HEK293 (cell line): ENCODE measurements at regions not wholly inside any gene's neighbourhood (a gene's known extent, or its start where the extent isn't known, plus 50 kb on each side); places are given as distances from the start of the nearest gene placed in this dataset.

Experiments used
- CTCF ChIA-PET: fragments of 350-600 bp; formaldehyde crosslinking; extraction: SDS; loops from one replicate; lab custom pipeline; 2021; ENCODE audit warnings: antibody characterized with exemption; lab: Yijun Ruan, JAX
- POLR2A ChIA-PET: fragments of 300-600 bp; formaldehyde crosslinking; extraction: SDS; loops from one replicate; lab custom pipeline; 2020; ENCODE audit warnings: antibody characterized with exemption, inconsistent platforms; lab: Yijun Ruan, JAX
- H3K27ac ChIP-seq: fragments of 200-500 bp; sonication (Bioruptor generic); 2 replicates; pipeline ENCODE4 v1.5.1; 2014; ENCODE audit warnings: low read depth, low read length, control low read depth, inconsistent platforms; ENCODE audit errors: extremely low read depth
- H3K36me3 ChIP-seq, 2 experiments: fragments of 200-500 bp in 1 of 2; sonication (Bioruptor generic) in 1 of 2; 1 replicate in 1 of 2; 2 replicates in 1 of 2; pipeline ENCODE4 v1.5.1; 2014 to 2017; ENCODE audit warnings: inconsistent platforms in 2 of 2, low read length in 2 of 2; ENCODE audit not compliant: control insufficient read depth in 2 of 2, insufficient read depth in 1 of 2
- H3K4me1 ChIP-seq: fragments of 200-500 bp; sonication (Bioruptor generic); 2 replicates; pipeline ENCODE4 v1.5.1; 2014; ENCODE audit warnings: mild to moderate bottlenecking, low read length, inconsistent platforms; ENCODE audit not compliant: control insufficient read depth, insufficient read depth
- H3K4me3 ChIP-seq: 2 replicates; pipeline ENCODE4 v1.5.1; 2011; ENCODE audit warnings: low read depth, mild to moderate bottlenecking, control low read depth, low read length, moderate library complexity
- H3K9me3 ChIP-seq: fragments of 200-500 bp; sonication (Bioruptor generic); 2 replicates; pipeline ENCODE4 v1.5.1; 2014; ENCODE audit warnings: low read depth, low read length, inconsistent platforms; ENCODE audit not compliant: control insufficient read depth, insufficient read depth
- KLF1 ChIP-seq: fragments of 450-650 bp; formaldehyde crosslinking; IDR thresholded peaks from 2 replicates; pipeline ENCODE4 v1.5.1; 2016; ENCODE audit warnings: missing biosample characterization, missing genetic modification characterization
- ZNF280D ChIP-seq: fragments of 450-650 bp; formaldehyde crosslinking; IDR thresholded peaks from 2 replicates; pipeline ENCODE4 v1.5.1; 2016; ENCODE audit warnings: missing biosample characterization, missing genetic modification characterization
- ZNF394 ChIP-seq: fragments of 450-650 bp; formaldehyde crosslinking; IDR thresholded peaks from 2 replicates; pipeline ENCODE4 v1.5.1; 2016; ENCODE audit warnings: missing biosample characterization, missing genetic modification characterization, mild to moderate bottlenecking, moderate library complexity, borderline replicate concordance
- ZNF514 ChIP-seq: fragments of 450-650 bp; formaldehyde crosslinking; IDR thresholded peaks from 2 replicates; pipeline ENCODE4 v1.5.1; 2016; ENCODE audit warnings: missing biosample characterization, missing genetic modification characterization
- ZNF555 ChIP-seq: fragments of 450-650 bp; formaldehyde crosslinking; conservative IDR thresholded peaks from 2 replicates; pipeline ENCODE4 v1.5.1; 2017; ENCODE audit warnings: missing biosample characterization, mild to moderate bottlenecking, missing genetic modification characterization, inconsistent platforms
- ZNF600 ChIP-seq: fragments of 450-650 bp; formaldehyde crosslinking; IDR thresholded peaks from 2 replicates; pipeline ENCODE4 v1.5.1; 2016; ENCODE audit warnings: missing biosample characterization, missing genetic modification characterization
- ZNF677 ChIP-seq: fragments of 450-650 bp; IDR thresholded peaks from 2 replicates; pipeline ENCODE4 v1.5.0; 2018; ENCODE audit warnings: missing biosample characterization, mild to moderate bottlenecking, missing genetic modification characterization, moderate library complexity
- TF ChIP-seq, protein P1 (sequence below): fragments of 450-650 bp; formaldehyde crosslinking; IDR thresholded peaks from 2 replicates; pipeline ENCODE4 v1.5.1; 2016; ENCODE audit warnings: missing biosample characterization, missing genetic modification characterization, borderline replicate concordance
- TF ChIP-seq, protein P2 (sequence below): fragments of 450-650 bp; formaldehyde crosslinking; IDR thresholded peaks from 2 replicates; pipeline ENCODE4 v1.5.1; 2016; ENCODE audit warnings: missing biosample characterization, missing genetic modification characterization
- TF ChIP-seq, protein P3 (sequence below): fragments of 450-650 bp; formaldehyde crosslinking; optimal IDR thresholded peaks from 2 replicates; pipeline ENCODE3; 2016; ENCODE audit warnings: missing biosample characterization, mild to moderate bottlenecking, missing genetic modification characterization
- TF ChIP-seq, protein P4 (sequence below): fragments of 450-650 bp; formaldehyde crosslinking; IDR thresholded peaks from 2 replicates; pipeline ENCODE4 v1.5.1; 2017; ENCODE audit warnings: missing biosample characterization, mild to moderate bottlenecking, missing genetic modification characterization, moderate library complexity
- TF ChIP-seq, protein P5 (sequence below): fragments of 450-650 bp; formaldehyde crosslinking; IDR thresholded peaks from 2 replicates; pipeline ENCODE4 v1.5.1; 2016; ENCODE audit warnings: missing biosample characterization, missing genetic modification characterization

GRCh38 chr21:27366036-27366435, 399.1 kb upstream of the ADAMTS5 start (continued):
- TF ChIP-seq, protein P1, sequence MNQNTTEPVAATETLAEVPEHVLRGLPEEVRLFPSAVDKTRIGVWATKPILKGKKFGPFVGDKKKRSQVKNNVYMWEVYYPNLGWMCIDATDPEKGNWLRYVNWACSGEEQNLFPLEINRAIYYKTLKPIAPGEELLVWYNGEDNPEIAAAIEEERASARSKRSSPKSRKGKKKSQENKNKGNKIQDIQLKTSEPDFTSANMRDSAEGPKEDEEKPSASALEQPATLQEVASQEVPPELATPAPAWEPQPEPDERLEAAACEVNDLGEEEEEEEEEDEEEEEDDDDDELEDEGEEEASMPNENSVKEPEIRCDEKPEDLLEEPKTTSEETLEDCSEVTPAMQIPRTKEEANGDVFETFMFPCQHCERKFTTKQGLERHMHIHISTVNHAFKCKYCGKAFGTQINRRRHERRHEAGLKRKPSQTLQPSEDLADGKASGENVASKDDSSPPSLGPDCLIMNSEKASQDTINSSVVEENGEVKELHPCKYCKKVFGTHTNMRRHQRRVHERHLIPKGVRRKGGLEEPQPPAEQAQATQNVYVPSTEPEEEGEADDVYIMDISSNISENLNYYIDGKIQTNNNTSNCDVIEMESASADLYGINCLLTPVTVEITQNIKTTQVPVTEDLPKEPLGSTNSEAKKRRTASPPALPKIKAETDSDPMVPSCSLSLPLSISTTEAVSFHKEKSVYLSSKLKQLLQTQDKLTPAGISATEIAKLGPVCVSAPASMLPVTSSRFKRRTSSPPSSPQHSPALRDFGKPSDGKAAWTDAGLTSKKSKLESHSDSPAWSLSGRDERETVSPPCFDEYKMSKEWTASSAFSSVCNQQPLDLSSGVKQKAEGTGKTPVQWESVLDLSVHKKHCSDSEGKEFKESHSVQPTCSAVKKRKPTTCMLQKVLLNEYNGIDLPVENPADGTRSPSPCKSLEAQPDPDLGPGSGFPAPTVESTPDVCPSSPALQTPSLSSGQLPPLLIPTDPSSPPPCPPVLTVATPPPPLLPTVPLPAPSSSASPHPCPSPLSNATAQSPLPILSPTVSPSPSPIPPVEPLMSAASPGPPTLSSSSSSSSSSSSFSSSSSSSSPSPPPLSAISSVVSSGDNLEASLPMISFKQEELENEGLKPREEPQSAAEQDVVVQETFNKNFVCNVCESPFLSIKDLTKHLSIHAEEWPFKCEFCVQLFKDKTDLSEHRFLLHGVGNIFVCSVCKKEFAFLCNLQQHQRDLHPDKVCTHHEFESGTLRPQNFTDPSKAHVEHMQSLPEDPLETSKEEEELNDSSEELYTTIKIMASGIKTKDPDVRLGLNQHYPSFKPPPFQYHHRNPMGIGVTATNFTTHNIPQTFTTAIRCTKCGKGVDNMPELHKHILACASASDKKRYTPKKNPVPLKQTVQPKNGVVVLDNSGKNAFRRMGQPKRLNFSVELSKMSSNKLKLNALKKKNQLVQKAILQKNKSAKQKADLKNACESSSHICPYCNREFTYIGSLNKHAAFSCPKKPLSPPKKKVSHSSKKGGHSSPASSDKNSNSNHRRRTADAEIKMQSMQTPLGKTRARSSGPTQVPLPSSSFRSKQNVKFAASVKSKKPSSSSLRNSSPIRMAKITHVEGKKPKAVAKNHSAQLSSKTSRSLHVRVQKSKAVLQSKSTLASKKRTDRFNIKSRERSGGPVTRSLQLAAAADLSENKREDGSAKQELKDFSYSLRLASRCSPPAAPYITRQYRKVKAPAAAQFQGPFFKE (tag by site-specific recombination), result no peak
- TF ChIP-seq, protein P2, sequence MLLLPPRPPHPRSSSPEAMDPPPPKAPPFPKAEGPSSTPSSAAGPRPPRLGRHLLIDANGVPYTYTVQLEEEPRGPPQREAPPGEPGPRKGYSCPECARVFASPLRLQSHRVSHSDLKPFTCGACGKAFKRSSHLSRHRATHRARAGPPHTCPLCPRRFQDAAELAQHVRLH (tag by site-specific recombination), result no peak
- TF ChIP-seq KLF1 (tag by site-specific recombination) (no peak), ZNF600 (no peak), ZNF514 (no peak)

DNA sequence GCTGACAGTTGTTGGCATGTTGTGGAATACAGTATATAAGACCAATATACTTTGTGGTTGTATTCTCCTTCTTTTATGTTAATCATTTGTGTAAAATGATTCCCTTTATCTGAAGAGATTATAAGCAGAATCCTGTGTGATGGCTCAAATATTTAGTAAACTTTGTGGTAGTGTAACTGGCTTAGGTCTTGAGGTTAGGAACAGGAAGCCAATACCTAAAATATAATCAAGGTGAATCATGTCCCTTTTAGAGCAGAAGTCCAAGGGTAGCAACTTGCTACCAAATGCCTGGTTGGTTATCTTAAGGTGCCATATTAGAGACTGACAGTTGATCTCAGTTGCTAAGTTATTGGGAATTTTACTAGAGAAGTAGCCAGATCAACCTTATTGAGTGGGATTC, 398.5 kb upstream of the ADAMTS5 start:
- Histone ChIP-seq H3K9me3 (no peaks in the 10 kb centered on the region), H3K4me3 (no peak overlapping the region), H3K27ac (no peak overlapping the region), H3K36me3 (no peaks in the 10 kb centered on the region), H3K4me1 (no peaks in the 10 kb centered on the region)
- CTCF ChIA-PET, result interaction anchor here (0.6 kb wide), 1 partner anchor 599 kb away, joined by 6 read pairs; no protein-coding TSS in a partner anchor
- TF ChIP-seq, protein P3, sequence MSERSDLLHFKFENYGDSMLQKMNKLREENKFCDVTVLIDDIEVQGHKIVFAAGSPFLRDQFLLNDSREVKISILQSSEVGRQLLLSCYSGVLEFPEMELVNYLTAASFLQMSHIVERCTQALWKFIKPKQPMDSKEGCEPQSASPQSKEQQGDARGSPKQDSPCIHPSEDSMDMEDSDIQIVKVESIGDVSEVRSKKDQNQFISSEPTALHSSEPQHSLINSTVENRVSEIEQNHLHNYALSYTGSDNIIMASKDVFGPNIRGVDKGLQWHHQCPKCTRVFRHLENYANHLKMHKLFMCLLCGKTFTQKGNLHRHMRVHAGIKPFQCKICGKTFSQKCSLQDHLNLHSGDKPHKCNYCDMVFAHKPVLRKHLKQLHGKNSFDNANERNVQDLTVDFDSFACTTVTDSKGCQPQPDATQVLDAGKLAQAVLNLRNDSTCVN (tag by site-specific recombination), result no peak
- TF ChIP-seq, protein P4, sequence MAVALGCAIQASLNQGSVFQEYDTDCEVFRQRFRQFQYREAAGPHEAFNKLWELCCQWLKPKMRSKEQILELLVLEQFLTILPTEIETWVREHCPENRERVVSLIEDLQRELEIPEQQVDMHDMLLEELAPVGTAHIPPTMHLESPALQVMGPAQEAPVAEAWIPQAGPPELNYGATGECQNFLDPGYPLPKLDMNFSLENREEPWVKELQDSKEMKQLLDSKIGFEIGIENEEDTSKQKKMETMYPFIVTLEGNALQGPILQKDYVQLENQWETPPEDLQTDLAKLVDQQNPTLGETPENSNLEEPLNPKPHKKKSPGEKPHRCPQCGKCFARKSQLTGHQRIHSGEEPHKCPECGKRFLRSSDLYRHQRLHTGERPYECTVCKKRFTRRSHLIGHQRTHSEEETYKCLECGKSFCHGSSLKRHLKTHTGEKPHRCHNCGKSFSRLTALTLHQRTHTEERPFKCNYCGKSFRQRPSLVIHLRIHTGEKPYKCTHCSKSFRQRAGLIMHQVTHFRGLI, result no peak
- TF ChIP-seq ZNF555 (tag by site-specific recombination) (no peak), ZNF280D (no peak), ZNF394 (tag by site-specific recombination) (no peak), ZNF677 (tag by site-specific recombination) (no peak)
- TF ChIP-seq, protein P5, sequence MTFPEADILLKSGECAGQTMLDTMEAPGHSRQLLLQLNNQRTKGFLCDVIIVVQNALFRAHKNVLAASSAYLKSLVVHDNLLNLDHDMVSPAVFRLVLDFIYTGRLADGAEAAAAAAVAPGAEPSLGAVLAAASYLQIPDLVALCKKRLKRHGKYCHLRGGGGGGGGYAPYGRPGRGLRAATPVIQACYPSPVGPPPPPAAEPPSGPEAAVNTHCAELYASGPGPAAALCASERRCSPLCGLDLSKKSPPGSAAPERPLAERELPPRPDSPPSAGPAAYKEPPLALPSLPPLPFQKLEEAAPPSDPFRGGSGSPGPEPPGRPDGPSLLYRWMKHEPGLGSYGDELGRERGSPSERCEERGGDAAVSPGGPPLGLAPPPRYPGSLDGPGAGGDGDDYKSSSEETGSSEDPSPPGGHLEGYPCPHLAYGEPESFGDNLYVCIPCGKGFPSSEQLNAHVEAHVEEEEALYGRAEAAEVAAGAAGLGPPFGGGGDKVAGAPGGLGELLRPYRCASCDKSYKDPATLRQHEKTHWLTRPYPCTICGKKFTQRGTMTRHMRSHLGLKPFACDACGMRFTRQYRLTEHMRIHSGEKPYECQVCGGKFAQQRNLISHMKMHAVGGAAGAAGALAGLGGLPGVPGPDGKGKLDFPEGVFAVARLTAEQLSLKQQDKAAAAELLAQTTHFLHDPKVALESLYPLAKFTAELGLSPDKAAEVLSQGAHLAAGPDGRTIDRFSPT (tag by site-specific recombination), result no peak
- POLR2A ChIA-PET, result no interaction called here
